ENCODE measurements at regions not wholly inside any gene's neighbourhood (a gene's known extent, or its start where the extent isn't known, plus 50 kb on each side); places are given as distances from the start of the nearest gene placed in this dataset.

- no peak for DNase-seq
These were observed 533.0 kb upstream of the SEMA6D start for GRCh38 chr15:47184003-47184907.

GRCh38 chr15:47184908-47185801, 532.1 kb upstream of the SEMA6D start:
- no peak for DNase-seq

GRCh38 chr15:47186075-47186474, 531.2 kb upstream of the SEMA6D start:
- DNase-seq, result no peak

- no peak for DNase-seq
These were observed 528.4 kb upstream of the SEMA6D start for GRCh38 chr15:47188758-47189507.

- peak; percentile 9 for DNase-seq
These were observed 522.6 kb upstream of the SEMA6D start for GRCh38 chr15:47194718-47195117.

- DNase-seq, result peak; percentile 75
These were observed 521.3 kb upstream of the SEMA6D start for GRCh38 chr15:47196048-47196447.

GRCh38 chr15:47203993-47204392, 513.3 kb upstream of the SEMA6D start:
- DNase-seq, result no peak

GRCh38 chr15:47206358-47206978, 510.8 kb upstream of the SEMA6D start:
- DNase-seq, result no peak

- DNase-seq, result no peak
These were observed 507.7 kb upstream of the SEMA6D start for GRCh38 chr15:47209591-47209990.

GRCh38 chr15:47212222-47213010, 504.9 kb upstream of the SEMA6D start:
- DNase-seq, result no peak

GRCh38 chr15:47213883-47214282, 503.4 kb upstream of the SEMA6D start:
- DNase-seq, result no peak

GRCh38 chr15:47218295-47218694, 499.0 kb upstream of the SEMA6D start:
- DNase-seq, result no peak

- DNase-seq, result no peak
These were observed 472.9 kb upstream of the SEMA6D start for GRCh38 chr15:47244361-47244760.

- DNase-seq, result no peak
These were observed 471.0 kb upstream of the SEMA6D start for GRCh38 chr15:47246317-47246716.

GRCh38 chr15:47258521-47258920, 458.8 kb upstream of the SEMA6D start:
- DNase-seq, result no peak

GRCh38 chr15:47265686-47266085, 451.6 kb upstream of the SEMA6D start:
- no peak for DNase-seq

- DNase-seq, result no peak
These were observed 450.7 kb upstream of the SEMA6D start for GRCh38 chr15:47266566-47266965.

- DNase-seq, result no peak
These were observed 443.4 kb upstream of the SEMA6D start for GRCh38 chr15:47273864-47274263.

- DNase-seq, result no peak
These were observed 434.1 kb upstream of the SEMA6D start for GRCh38 chr15:47283246-47283645.

- DNase-seq, result no peak
These were observed 428.5 kb upstream of the SEMA6D start for GRCh38 chr15:47288794-47289193.

GRCh38 chr15:47289656-47290055, 427.6 kb upstream of the SEMA6D start:
- DNase-seq, result no peak

GRCh38 chr15:47291767-47292166, 425.5 kb upstream of the SEMA6D start:
- DNase-seq, result no peak
